Tibial artery (tissue), 4 donors: ENCODE measurements at regions not wholly inside any gene's neighbourhood (a gene's known extent, or its start where the extent isn't known, plus 50 kb on each side); places are given as distances from the start of the nearest gene placed in this dataset.

ENCODE experiments used
- DNase-seq, 2 donors: peaks; one replicate each; pipeline ENCODE4 v3.0.0-alpha.2; 2019
- H3K27ac ChIP-seq, 2 donors: fragments of 200-600 bp; sonication (generic) in 1 of 2; 1 replicate in 1 of 2; 2 replicates in 1 of 2; pipeline ENCODE4 v1.5.1; 2018 to 2019; ENCODE audit warnings: mild to moderate bottlenecking in 1 of 2
- H3K27me3 ChIP-seq, 2 donors: fragments of 200-600 bp; sonication (generic) in 1 of 2; one replicate each; pipeline versions ENCODE4 v1.5.1 to v1.6.0; 2016 to 2019
- H3K36me3 ChIP-seq, 3 donors: fragments of 200-600 bp; sonication (generic) in 2 of 3; one replicate each; pipeline ENCODE4 v1.5.1; 2016 to 2019; ENCODE audit warnings: mild to moderate bottlenecking in 2 of 3
- H3K4me1 ChIP-seq, 4 donors: fragments of 200-600 bp; sonication (generic) in 2 of 4; 1 replicate in 3 of 4; 2 replicates in 1 of 4; pipeline ENCODE4 v1.5.1; 2016 to 2019
- H3K4me3 ChIP-seq, 2 donors: fragments of 200-600 bp; sonication (generic) in 1 of 2; 1 replicate in 1 of 2; 2 replicates in 1 of 2; pipeline ENCODE4 v1.5.1; 2018 to 2019; ENCODE audit warnings: mild to moderate bottlenecking in 2 of 2
- H3K9me3 ChIP-seq, 3 donors: fragments of 200-600 bp; sonication (generic) in 1 of 3; one replicate each; pipeline ENCODE4 v1.5.1; 2016 to 2019
- CTCF ChIP-seq, 2 experiments: fragments of 200-600 bp in 1 of 2; fragments of 450-650 bp in 1 of 2; IDR thresholded peaks; one replicate each; pipeline ENCODE4 v1.5.1; 2017 to 2019; ENCODE audit warnings: antibody characterized with exemption in 2 of 2, mild to moderate bottlenecking in 1 of 2, moderate library complexity in 1 of 2
- intact Hi-C: fragments of 100-400 bp; cut with DNase I; formaldehyde crosslinking; loops from one replicate; pipeline ENCODE4 v1.15.0; 2023; ENCODE audit warnings: low total_unique reads

GRCh38 chr2:138182250-138182936, 218.1 kb downstream of the HNMT start:
- DNase-seq = no peak
- Histone ChIP-seq H3K27me3 (no peaks in the 10 kb centered on the region), H3K4me1 (peaks cover 0 to 9% (median 0%) of the 10 kb centered on the region in 4 donors), H3K36me3 (no peaks in the 10 kb centered on the region), H3K27ac (no peak overlapping the region), H3K9me3 (no peaks in the 10 kb centered on the region), H3K4me3 (no peak overlapping the region)
- intact Hi-C loops = no loop called here
- no peak for TF ChIP-seq CTCF (IDR thresholded peaks at IDR 0.05)

DNA sequence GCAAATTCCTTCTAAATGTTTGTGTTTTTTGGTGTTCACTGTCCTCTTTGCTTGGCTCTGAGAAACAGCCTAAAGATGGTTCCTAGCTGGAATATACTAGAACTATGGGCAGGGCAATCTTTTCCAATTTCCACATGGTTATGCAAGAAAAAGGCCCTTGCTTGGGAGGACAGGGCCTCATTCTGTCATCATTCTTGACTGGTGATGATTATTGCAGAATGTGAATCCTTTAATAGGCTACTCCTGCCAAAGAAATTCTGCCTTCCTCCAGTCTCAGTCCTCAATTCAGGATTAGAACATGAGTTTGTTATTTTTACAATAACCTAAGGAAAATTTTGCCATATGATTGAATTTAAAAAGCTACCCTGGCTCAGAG, 218.7 kb downstream of the HNMT start:
- H3K27ac ChIP-seq = no peak overlapping the region
- no peaks in the 10 kb centered on the region for H3K9me3 ChIP-seq
- intact Hi-C loops = no loop called here
- H3K36me3 ChIP-seq = no peaks in the 10 kb centered on the region
- H3K27me3 ChIP-seq = no peaks in the 10 kb centered on the region
- no peak for DNase-seq
- TF ChIP-seq CTCF (IDR thresholded peaks at IDR 0.05) = no peak
- H3K4me1 ChIP-seq = peaks cover 0 to 9% (median 0%) of the 10 kb centered on the region in 4 donors
- no peak overlapping the region for H3K4me3 ChIP-seq

- no peaks in the 10 kb centered on the region for H3K9me3 ChIP-seq
- H3K36me3 ChIP-seq = no peaks in the 10 kb centered on the region
- no peaks in the 10 kb centered on the region for H3K27me3 ChIP-seq
- peaks cover 0 to 9% (median 0%) of the 10 kb centered on the region in 4 donors for H3K4me1 ChIP-seq
- intact Hi-C loops = no loop called here
- no peak for DNase-seq
- no peak overlapping the region for H3K4me3 ChIP-seq
- no peak for TF ChIP-seq CTCF (IDR thresholded peaks at IDR 0.05)
- no peak overlapping the region for H3K27ac ChIP-seq
Observed at GRCh38 chr2:138183705-138184104, 219.4 kb downstream of the HNMT start.

DNA sequence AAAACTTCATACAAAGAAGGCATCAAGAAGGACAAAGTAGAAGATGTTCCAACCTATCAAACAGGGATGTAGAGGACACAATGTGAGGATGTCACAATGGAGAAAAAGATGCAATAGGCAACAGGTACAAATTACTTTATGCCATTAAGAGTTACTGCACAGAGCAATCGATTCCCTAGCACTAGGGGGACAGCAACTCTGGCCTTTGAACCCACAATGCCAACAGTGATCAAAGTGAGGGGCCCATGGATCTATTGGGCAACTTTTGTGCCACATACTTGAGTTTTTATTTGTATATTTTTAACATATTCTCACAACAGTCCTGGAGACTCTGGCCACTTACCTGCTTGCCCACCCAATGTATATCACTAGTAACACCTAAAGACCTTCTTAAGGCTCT, 220.2 kb downstream of the HNMT start:
- intact Hi-C loops = no loop called here

DNA sequence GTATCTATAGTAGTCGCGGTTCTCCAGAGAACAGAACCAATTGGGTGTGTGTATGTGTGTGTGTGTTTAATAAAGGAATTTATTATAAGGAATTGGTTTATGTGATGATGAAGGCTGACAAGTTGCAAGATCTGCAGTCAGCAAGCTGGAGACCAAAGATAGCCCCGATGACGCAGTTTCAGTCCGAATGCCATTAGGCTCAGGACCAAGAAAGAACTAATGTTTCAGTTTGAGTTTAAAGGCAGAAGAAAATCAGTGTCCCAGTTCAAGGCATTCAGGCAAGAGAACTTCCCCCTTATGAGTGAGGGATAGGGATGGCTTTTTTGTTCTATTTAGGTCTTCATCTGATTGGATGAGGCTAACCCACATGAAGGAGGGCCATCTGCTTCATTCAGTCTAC, 221.6 kb downstream of the HNMT start:
- no peak for TF ChIP-seq CTCF (IDR thresholded peaks at IDR 0.05)
- Histone ChIP-seq H3K4me3 (no peak overlapping the region), H3K27me3 (no peaks in the 10 kb centered on the region), H3K36me3 (no peaks in the 10 kb centered on the region), H3K4me1 (peaks cover 0 to 9% (median 0%) of the 10 kb centered on the region in 4 donors), H3K9me3 (no peaks in the 10 kb centered on the region), H3K27ac (no peak overlapping the region)
- DNase-seq = no peak
- intact Hi-C loops = no loop called here

More for the DNA sequence above, 220.2 kb downstream of the HNMT start:
- Histone ChIP-seq H3K4me1 (peaks cover 0 to 9% (median 0%) of the 10 kb centered on the region in 4 donors), H3K36me3 (no peaks in the 10 kb centered on the region), H3K27me3 (no peaks in the 10 kb centered on the region), H3K9me3 (no peaks in the 10 kb centered on the region), H3K4me3 (no peak overlapping the region), H3K27ac (no peak overlapping the region)
- DNase-seq = no peak
- no peak for TF ChIP-seq CTCF (IDR thresholded peaks at IDR 0.05)
